ENCODE measurements at regions not wholly inside any gene's neighbourhood (a gene's known extent, or its start where the extent isn't known, plus 50 kb on each side); places are given as distances from the start of the nearest gene placed in this dataset.

DNA sequence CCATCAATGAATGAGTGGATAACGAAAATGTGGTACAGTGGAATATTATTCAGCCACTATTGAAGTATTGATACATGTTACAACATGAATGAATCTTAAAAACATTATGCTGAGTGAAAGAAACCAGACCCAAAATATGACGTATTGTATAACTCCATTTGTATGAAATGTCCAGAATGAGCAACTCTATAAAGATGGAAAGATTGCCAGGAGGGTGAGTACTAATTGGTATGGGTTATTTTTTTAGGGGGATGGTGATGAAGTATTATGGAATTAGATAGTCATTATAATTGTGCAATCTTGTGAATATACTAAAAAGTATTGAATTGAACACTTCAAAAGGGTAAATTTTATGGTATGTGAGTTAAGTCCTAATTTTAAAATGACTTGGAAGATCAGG, 278.6 kb downstream of the SIPA1L2 start:
- TF ChIP-seq, protein P1, sequence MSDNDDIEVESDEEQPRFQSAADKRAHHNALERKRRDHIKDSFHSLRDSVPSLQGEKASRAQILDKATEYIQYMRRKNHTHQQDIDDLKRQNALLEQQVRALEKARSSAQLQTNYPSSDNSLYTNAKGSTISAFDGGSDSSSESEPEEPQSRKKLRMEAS (IDR thresholded peaks at IDR 0.05): no peak
- no peak for TF ChIP-seq YY1 (IDR thresholded peaks at IDR 0.05; ENCODE audit: low read depth)
- TF ChIP-seq TAF1 (IDR thresholded peaks at IDR 0.05; ENCODE audit: low read depth): no peak
- TF ChIP-seq EP300 (IDR thresholded peaks at IDR 0.05; ENCODE audit: borderline replicate concordance): no peak
- TF ChIP-seq ZBTB7A (IDR thresholded peaks at IDR 0.05; ENCODE audit: low read depth): no peak
- no peak for TF ChIP-seq TEAD4 (IDR thresholded peaks at IDR 0.05)
- TF ChIP-seq CEBPB (IDR thresholded peaks at IDR 0.05): no peak
- TF ChIP-seq TCF12 (IDR thresholded peaks at IDR 0.05; ENCODE audit: low read depth): no peak
- TF ChIP-seq, protein P2, sequence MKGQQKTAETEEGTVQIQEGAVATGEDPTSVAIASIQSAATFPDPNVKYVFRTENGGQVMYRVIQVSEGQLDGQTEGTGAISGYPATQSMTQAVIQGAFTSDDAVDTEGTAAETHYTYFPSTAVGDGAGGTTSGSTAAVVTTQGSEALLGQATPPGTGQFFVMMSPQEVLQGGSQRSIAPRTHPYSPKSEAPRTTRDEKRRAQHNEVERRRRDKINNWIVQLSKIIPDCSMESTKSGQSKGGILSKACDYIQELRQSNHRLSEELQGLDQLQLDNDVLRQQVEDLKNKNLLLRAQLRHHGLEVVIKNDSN (IDR thresholded peaks at IDR 0.05): no peak
- no peak for TF ChIP-seq CREB1 (IDR thresholded peaks at IDR 0.05; ENCODE audit: low read depth)
- no peak for TF ChIP-seq NFIC (IDR thresholded peaks at IDR 0.05)
- no peak for TF ChIP-seq FOXM1 (IDR thresholded peaks at IDR 0.05; ENCODE audit: borderline replicate concordance, low read depth)
- TF ChIP-seq, protein P3, sequence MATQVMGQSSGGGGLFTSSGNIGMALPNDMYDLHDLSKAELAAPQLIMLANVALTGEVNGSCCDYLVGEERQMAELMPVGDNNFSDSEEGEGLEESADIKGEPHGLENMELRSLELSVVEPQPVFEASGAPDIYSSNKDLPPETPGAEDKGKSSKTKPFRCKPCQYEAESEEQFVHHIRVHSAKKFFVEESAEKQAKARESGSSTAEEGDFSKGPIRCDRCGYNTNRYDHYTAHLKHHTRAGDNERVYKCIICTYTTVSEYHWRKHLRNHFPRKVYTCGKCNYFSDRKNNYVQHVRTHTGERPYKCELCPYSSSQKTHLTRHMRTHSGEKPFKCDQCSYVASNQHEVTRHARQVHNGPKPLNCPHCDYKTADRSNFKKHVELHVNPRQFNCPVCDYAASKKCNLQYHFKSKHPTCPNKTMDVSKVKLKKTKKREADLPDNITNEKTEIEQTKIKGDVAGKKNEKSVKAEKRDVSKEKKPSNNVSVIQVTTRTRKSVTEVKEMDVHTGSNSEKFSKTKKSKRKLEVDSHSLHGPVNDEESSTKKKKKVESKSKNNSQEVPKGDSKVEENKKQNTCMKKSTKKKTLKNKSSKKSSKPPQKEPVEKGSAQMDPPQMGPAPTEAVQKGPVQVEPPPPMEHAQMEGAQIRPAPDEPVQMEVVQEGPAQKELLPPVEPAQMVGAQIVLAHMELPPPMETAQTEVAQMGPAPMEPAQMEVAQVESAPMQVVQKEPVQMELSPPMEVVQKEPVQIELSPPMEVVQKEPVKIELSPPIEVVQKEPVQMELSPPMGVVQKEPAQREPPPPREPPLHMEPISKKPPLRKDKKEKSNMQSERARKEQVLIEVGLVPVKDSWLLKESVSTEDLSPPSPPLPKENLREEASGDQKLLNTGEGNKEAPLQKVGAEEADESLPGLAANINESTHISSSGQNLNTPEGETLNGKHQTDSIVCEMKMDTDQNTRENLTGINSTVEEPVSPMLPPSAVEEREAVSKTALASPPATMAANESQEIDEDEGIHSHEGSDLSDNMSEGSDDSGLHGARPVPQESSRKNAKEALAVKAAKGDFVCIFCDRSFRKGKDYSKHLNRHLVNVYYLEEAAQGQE (IDR thresholded peaks at IDR 0.05; ENCODE audit: low read depth): no peak
- no peak for TF ChIP-seq EGR1 (IDR thresholded peaks at IDR 0.05)
- no peak for TF ChIP-seq RAD21 (IDR thresholded peaks at IDR 0.05; ENCODE audit: low read depth)

DNA sequence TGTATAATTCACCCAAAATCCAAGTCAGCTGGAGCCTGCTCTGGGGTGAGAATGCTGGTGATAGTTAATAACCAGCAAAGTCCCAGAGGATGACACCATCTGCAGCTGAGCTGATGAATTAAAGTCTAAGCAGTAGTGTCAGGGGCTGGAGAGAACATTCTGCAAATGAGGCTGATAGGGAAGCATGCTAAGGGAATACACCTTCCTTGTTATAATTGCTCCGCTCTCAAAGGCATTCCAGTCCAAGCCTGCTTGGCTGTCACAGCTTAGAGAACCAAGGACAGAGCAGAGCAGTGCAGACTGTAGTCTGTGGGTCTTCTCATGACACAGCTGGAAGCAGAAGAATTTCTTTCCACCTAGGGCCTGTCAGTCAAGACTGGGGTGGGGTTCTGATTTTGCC, 283.1 kb downstream of the SIPA1L2 start:
- TF ChIP-seq, protein P2 (IDR thresholded peaks at IDR 0.05): no peak
- no peak for TF ChIP-seq FOXM1 (IDR thresholded peaks at IDR 0.05; ENCODE audit: borderline replicate concordance, low read depth)
- TF ChIP-seq TCF12 (IDR thresholded peaks at IDR 0.05; ENCODE audit: low read depth): no peak

DNA sequence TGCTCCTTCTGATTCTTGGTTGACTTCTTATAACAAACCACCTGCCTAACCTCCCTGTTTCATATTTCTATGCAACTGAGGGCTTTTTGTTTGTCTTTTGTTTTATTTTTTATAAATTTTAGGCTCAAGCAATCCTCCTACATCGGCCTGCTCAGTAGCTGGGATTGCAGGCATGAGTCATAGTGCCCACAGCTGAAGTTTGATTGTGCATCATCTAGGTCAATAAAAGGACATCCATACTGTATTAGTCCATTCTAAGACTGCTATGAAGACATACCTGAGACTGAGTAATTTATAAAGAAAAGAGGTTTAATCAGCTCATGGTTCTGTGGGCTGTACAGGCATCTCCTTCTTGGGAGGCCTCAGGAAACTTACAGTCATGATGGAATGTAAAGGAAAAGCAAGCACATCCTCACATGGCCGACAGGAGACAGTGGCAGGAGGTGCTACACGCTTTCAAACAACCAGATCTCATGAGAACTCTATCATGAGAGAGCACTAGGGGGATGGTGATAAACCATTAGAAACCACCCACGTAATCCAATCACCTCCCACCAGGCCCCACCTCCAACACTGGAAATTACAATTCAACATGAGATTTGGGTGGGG, 285.0 kb downstream of the SIPA1L2 start:
- TF ChIP-seq TAF1 (IDR thresholded peaks at IDR 0.05; ENCODE audit: low read depth) (no peak), CREB1 (IDR thresholded peaks at IDR 0.05; ENCODE audit: low read depth) (no peak), YY1 (IDR thresholded peaks at IDR 0.05; ENCODE audit: low read depth) (no peak), TEAD4 (IDR thresholded peaks at IDR 0.05) (no peak), EGR1 (IDR thresholded peaks at IDR 0.05) (no peak), ZBTB7A (IDR thresholded peaks at IDR 0.05; ENCODE audit: low read depth) (no peak), TCF12 (IDR thresholded peaks at IDR 0.05; ENCODE audit: low read depth) (no peak), NFIC (IDR thresholded peaks at IDR 0.05) (no peak), CEBPB (IDR thresholded peaks at IDR 0.05) (no peak), EP300 (IDR thresholded peaks at IDR 0.05; ENCODE audit: borderline replicate concordance) (no peak), FOXM1 (IDR thresholded peaks at IDR 0.05; ENCODE audit: borderline replicate concordance, low read depth) (no peak), RAD21 (IDR thresholded peaks at IDR 0.05; ENCODE audit: low read depth) (no peak)
- TF ChIP-seq, protein P2 (IDR thresholded peaks at IDR 0.05): no peak
- TF ChIP-seq, protein P1 (IDR thresholded peaks at IDR 0.05): no peak
- TF ChIP-seq, protein P3 (IDR thresholded peaks at IDR 0.05; ENCODE audit: low read depth): no peak

DNA sequence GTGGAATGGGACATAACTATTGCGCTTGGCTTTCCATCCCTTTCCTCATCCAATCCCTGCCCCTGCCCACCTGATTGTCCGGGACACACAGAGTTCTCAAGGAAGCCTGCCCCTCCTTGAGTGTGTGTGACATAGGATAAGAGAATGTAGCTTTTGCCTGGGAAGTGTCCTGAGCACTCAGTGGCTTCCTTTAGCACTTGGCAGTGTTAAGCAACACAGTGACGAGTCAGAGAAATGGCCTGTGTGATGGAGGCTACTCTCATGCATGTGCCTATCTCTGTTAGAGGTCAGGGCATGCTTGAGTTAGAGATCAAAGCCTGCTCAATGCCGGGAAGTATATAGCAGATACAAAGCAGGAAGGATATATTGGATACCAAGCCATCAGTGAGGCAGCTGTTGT, 289.5 kb downstream of the SIPA1L2 start:
- TF ChIP-seq, protein P3 (IDR thresholded peaks at IDR 0.05; ENCODE audit: low read depth): no peak
- TF ChIP-seq TCF12 (IDR thresholded peaks at IDR 0.05; ENCODE audit: low read depth) (no peak), EGR1 (IDR thresholded peaks at IDR 0.05) (no peak), TEAD4 (IDR thresholded peaks at IDR 0.05) (no peak), ZBTB7A (IDR thresholded peaks at IDR 0.05; ENCODE audit: low read depth) (no peak), CREB1 (IDR thresholded peaks at IDR 0.05; ENCODE audit: low read depth) (no peak), RAD21 (IDR thresholded peaks at IDR 0.05; ENCODE audit: low read depth) (no peak), YY1 (IDR thresholded peaks at IDR 0.05; ENCODE audit: low read depth) (no peak), NFIC (IDR thresholded peaks at IDR 0.05) (no peak)
- TF ChIP-seq, protein P2 (IDR thresholded peaks at IDR 0.05): no peak
- TF ChIP-seq, protein P1 (IDR thresholded peaks at IDR 0.05): no peak
